GM12878 (cell line): ENCODE measurements at regions not wholly inside any gene's neighbourhood (a gene's known extent, or its start where the extent isn't known, plus 50 kb on each side); places are given as distances from the start of the nearest gene placed in this dataset.

ENCODE experiments used
- ATAC-seq: fragments of 200-7000 bp; cut with Tn5 transposase; 3 replicates; pipeline ENCODE4 v1.9.1; 2020; ENCODE audit warnings: mild to moderate bottlenecking, moderate library complexity
- BruUV-seq: library from RNA; stranded (reverse); fragments of 400-500 nt; replicated peaks from 2 replicates; lab custom pipeline; 2021; lab: Mats Ljungman, UMichigan
- CTCF ChIA-PET: fragments of 300-600 bp; sonication (Branson Sonifier 250); formaldehyde crosslinking; extraction: SDS; loops from one replicate; lab custom pipeline; 2021; ENCODE audit warnings: inconsistent platforms; lab: Yijun Ruan, JAX
- POLR2A ChIA-PET: fragments of 350-600 bp; formaldehyde crosslinking; extraction: SDS; loops from one replicate; lab custom pipeline; 2021; ENCODE audit warnings: inconsistent platforms; lab: Charles Lee
- RAD21 ChIA-PET: fragments of 300-600 bp; sonication (Branson Sonifier 250); formaldehyde crosslinking; loops from one replicate; lab custom pipeline; 2023; ENCODE audit warnings: antibody characterized with exemption; ENCODE audit not compliant: unreplicated experiment; lab: Charles Lee
- SMC1A ChIA-PET: fragments of 300-600 bp; sonication (Branson Sonifier 250); formaldehyde crosslinking; loops from one replicate; lab custom pipeline; 2023; ENCODE audit not compliant: unreplicated experiment, uncharacterized antibody; lab: Charles Lee
- DNase-seq: peaks from one replicate; pipeline ENCODE4 v3.0.0-alpha.2; 2011; ENCODE audit warnings: low read depth, low spot score
- FAIRE-seq: peaks from 3 replicates; lab custom pipeline; 2011; peaks lifted over from hg19 to GRCh38; lab: Jason Lieb, UNC
- H2AFZ ChIP-seq: 2 replicates; pipeline ENCODE4 v1.6.0; 2011; ENCODE audit warnings: low read depth, low read length, control low read depth; ENCODE audit not compliant: control insufficient read depth
- H3K27ac ChIP-seq: 2 replicates; pipeline ENCODE4 v1.5.1; 2011; ENCODE audit warnings: control low read depth; ENCODE audit not compliant: control insufficient read depth, insufficient read depth
- H3K27me3 ChIP-seq, 2 experiments: replicated peaks in 1 of 2; 2 replicates each; pipeline versions ENCODE4 v1.6.0 to v1.6.1; 2011; ENCODE audit warnings: low read length in 1 of 2; ENCODE audit not compliant: control insufficient read depth in 2 of 2, insufficient read depth in 2 of 2
- H3K36me3 ChIP-seq, 2 experiments: 2 replicates each; pipeline ENCODE4 v1.5.1; 2011; ENCODE audit warnings: low read length in 1 of 2; ENCODE audit not compliant: control insufficient read depth in 2 of 2, insufficient read depth in 2 of 2
- H3K4me1 ChIP-seq: 2 replicates; pipeline ENCODE4 v1.6.1; 2011; ENCODE audit warnings: mild to moderate bottlenecking, low read length, moderate library complexity, mixed read lengths; ENCODE audit not compliant: control insufficient read depth, insufficient read depth
- H3K4me2 ChIP-seq: 2 replicates; pipeline ENCODE4 v1.6.0; 2011; ENCODE audit warnings: control low read depth; ENCODE audit not compliant: control insufficient read depth, insufficient read depth
- H3K4me3 ChIP-seq: fragments of 200-600 bp; sonication (generic); 2 replicates; pipeline ENCODE4 v1.5.1; 2016
- H3K79me2 ChIP-seq: 2 replicates; pipeline ENCODE4 v1.6.0; 2011; ENCODE audit warnings: low read length; ENCODE audit not compliant: control insufficient read depth, insufficient read depth
- H3K9ac ChIP-seq: 2 replicates; pipeline ENCODE4 v1.8.0; 2011; ENCODE audit warnings: low read length, control low read depth, mixed read lengths; ENCODE audit not compliant: control insufficient read depth, insufficient read depth
- H3K9me3 ChIP-seq: replicated peaks from 3 replicates; pipeline ENCODE4 v1.5.1; 2011; ENCODE audit warnings: mild to moderate bottlenecking, low read length; ENCODE audit not compliant: control insufficient read depth, insufficient read depth
- H4K20me1 ChIP-seq: 2 replicates; pipeline ENCODE4 v1.6.0; 2011; ENCODE audit not compliant: control insufficient read depth, insufficient read depth
- BACH1 ChIP-seq: fragments of 450-650 bp; IDR thresholded peaks from 2 replicates; pipeline ENCODE4 v1.6.1; 2017; ENCODE audit warnings: mild to moderate bottlenecking, borderline replicate concordance
- BCL11A ChIP-seq: IDR thresholded peaks from 2 replicates; pipeline ENCODE4 v1.6.1; 2011; ENCODE audit warnings: low read depth, low read length
- BMI1 ChIP-seq: fragments of 450-650 bp; IDR thresholded peaks from 2 replicates; pipeline ENCODE4 v1.6.1; 2016; ENCODE audit warnings: mild to moderate bottlenecking, moderate library complexity, borderline replicate concordance
- CREB1 ChIP-seq: IDR thresholded peaks from 2 replicates; pipeline ENCODE4 v1.6.1; 2012; ENCODE audit warnings: low read depth, mild to moderate bottlenecking, inconsistent platforms
- EZH2 ChIP-seq: IDR thresholded peaks from 2 replicates; pipeline ENCODE4 v1.6.1; 2012; ENCODE audit warnings: low read depth, mild to moderate bottlenecking, control low read depth, inconsistent platforms, low read length, borderline replicate concordance; ENCODE audit not compliant: control insufficient read depth
- MXI1 ChIP-seq: fragments of 150-350 bp; IDR thresholded peaks from 2 replicates; pipeline ENCODE4 v1.6.1; 2011; ENCODE audit warnings: low read depth, mild to moderate bottlenecking, inconsistent platforms, low read length, improper control_type of control experiment
- POU2F2 ChIP-seq: IDR thresholded peaks from 3 replicates; pipeline ENCODE4 v1.6.1; 2011; ENCODE audit warnings: low read depth, mild to moderate bottlenecking, low read length, borderline replicate concordance
- RUNX3 ChIP-seq: IDR thresholded peaks from 2 replicates; pipeline ENCODE4 v1.6.1; 2012; ENCODE audit warnings: low read length, inconsistent platforms
- STAT1 ChIP-seq: fragments of 450-650 bp; conservative IDR thresholded peaks from 2 replicates; pipeline ENCODE4 v1.6.1; 2014; ENCODE audit warnings: antibody characterized with exemption, mild to moderate bottlenecking
- TCF3 ChIP-seq: IDR thresholded peaks from 2 replicates; pipeline ENCODE4 v1.6.1; 2012; ENCODE audit warnings: low read depth, mild to moderate bottlenecking, low read length, borderline replicate concordance; ENCODE audit not compliant: insufficient read depth
- ZBTB11 ChIP-seq: fragments of 450-650 bp; formaldehyde crosslinking; IDR thresholded peaks from 2 replicates; pipeline ENCODE4 v1.5.0; 2022; ENCODE audit warnings: mild to moderate bottlenecking, missing genetic modification characterization
- ZNF207 ChIP-seq: fragments of 450-650 bp; IDR thresholded peaks from 2 replicates; pipeline ENCODE4 v1.6.1; 2014; ENCODE audit warnings: antibody characterized with exemption, mild to moderate bottlenecking, borderline replicate concordance
- in situ Hi-C: fragments of 300-500 bp; cut with MboI; formaldehyde crosslinking; loops from 9 replicates; pipeline ENCODE4 v1.14.3; 2018; ENCODE audit warnings: mixed read lengths
- intact Hi-C: fragments of 100-400 bp; cut with micrococcal nuclease; formaldehyde crosslinking; loops from one replicate; pipeline ENCODE4 v1.14.2; 2022; ENCODE audit not compliant: unreplicated experiment
- TF ChIP-seq, protein P1 (sequence below): fragments of 450-650 bp; IDR thresholded peaks from 2 replicates; pipeline ENCODE4 v1.6.1; 2017; ENCODE audit warnings: mild to moderate bottlenecking

- TF ChIP-seq ZBTB11 (CRISPR knock-in tag) (no peak), RUNX3 (no peak)
Measured at GRCh38 chr10:60677531-60678129, 100.6 kb upstream of the CDK1 start (continued).

- SMC1A ChIA-PET, result no interaction called here
- RAD21 ChIA-PET, result no interaction called here
- BruUV-seq, result no TSS peak
- POLR2A ChIA-PET, result no interaction called here
- intact Hi-C loops, result no loop called here
- Histone ChIP-seq H3K79me2 (no peaks in the 10 kb centered on the region), H2AFZ (no peak overlapping the region), H4K20me1 (no peaks in the 10 kb centered on the region), H3K4me2 (no peak overlapping the region), H3K27ac (no peak overlapping the region), H3K4me3 (no peak overlapping the region), H3K4me1 (no peaks in the 10 kb centered on the region), H3K27me3 (no peaks in the 10 kb centered on the region), H3K9me3 (no peaks in the 10 kb centered on the region), H3K36me3 (no peaks in the 10 kb centered on the region), H3K9ac (no peak overlapping the region)
- DNase-seq, result no peak
- no peak for TF ChIP-seq ZNF207
- TF ChIP-seq POU2F2, result no peak
- no peak for TF ChIP-seq EZH2
- no peak for TF ChIP-seq BACH1
- no peak for TF ChIP-seq BMI1
- TF ChIP-seq CREB1, result no peak
- TF ChIP-seq MXI1, result no peak
- no peak for TF ChIP-seq BCL11A
- TF ChIP-seq STAT1, result no peak
- no peak for TF ChIP-seq TCF3
- TF ChIP-seq, protein P1, sequence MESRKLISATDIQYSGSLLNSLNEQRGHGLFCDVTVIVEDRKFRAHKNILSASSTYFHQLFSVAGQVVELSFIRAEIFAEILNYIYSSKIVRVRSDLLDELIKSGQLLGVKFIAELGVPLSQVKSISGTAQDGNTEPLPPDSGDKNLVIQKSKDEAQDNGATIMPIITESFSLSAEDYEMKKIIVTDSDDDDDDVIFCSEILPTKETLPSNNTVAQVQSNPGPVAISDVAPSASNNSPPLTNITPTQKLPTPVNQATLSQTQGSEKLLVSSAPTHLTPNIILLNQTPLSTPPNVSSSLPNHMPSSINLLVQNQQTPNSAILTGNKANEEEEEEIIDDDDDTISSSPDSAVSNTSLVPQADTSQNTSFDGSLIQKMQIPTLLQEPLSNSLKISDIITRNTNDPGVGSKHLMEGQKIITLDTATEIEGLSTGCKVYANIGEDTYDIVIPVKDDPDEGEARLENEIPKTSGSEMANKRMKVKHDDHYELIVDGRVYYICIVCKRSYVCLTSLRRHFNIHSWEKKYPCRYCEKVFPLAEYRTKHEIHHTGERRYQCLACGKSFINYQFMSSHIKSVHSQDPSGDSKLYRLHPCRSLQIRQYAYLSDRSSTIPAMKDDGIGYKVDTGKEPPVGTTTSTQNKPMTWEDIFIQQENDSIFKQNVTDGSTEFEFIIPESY, result no peak
- in situ Hi-C loops, result no loop called here
- CTCF ChIA-PET, result no interaction called here
- ATAC-seq, result no peak
- no peak for FAIRE-seq
Measured at GRCh38 chr10:60675236-60675635, 103.0 kb upstream of the CDK1 start.
